Smooth muscle cell (in vitro differentiated cells): ENCODE measurements at regions not wholly inside any gene's neighbourhood (a gene's known extent, or its start where the extent isn't known, plus 50 kb on each side); places are given as distances from the start of the nearest gene placed in this dataset.

Experiments
- DNase-seq: peaks from one replicate; lab custom pipeline; 2025; ENCODE audit not compliant: unreplicated experiment; lab: John Stamatoyannopoulos, UW
- H2AFZ ChIP-seq: fragments of 200-600 bp; sonication (generic); 2 replicates; pipeline ENCODE4 v1.6.0; 2016; ENCODE audit warnings: antibody characterized with exemption, low read depth, mild to moderate bottlenecking
- H3F3A ChIP-seq: fragments of 200-600 bp; sonication (generic); 2 replicates; pipeline ENCODE4 v1.6.0; 2017; ENCODE audit warnings: antibody characterized with exemption, low read depth
- H3K27ac ChIP-seq: fragments of 200-600 bp; sonication (generic); 2 replicates; pipeline ENCODE4 v1.5.1; 2016; ENCODE audit warnings: low read depth, mild to moderate bottlenecking
- H3K27me3 ChIP-seq: fragments of 200-600 bp; sonication (generic); 2 replicates; pipeline ENCODE4 v1.6.1; 2016; ENCODE audit warnings: low read depth, mild to moderate bottlenecking
- H3K36me3 ChIP-seq: fragments of 200-600 bp; sonication (generic); 2 replicates; pipeline ENCODE4 v1.5.1; 2016; ENCODE audit warnings: low read depth
- H3K4me1 ChIP-seq: fragments of 200-600 bp; sonication (generic); 2 replicates; pipeline ENCODE4 v1.5.1; 2016; ENCODE audit warnings: low read depth
- H3K4me2 ChIP-seq: fragments of 200-600 bp; sonication (generic); 2 replicates; pipeline ENCODE4 v1.6.0; 2016; ENCODE audit warnings: mild to moderate bottlenecking
- H3K4me3 ChIP-seq: fragments of 200-600 bp; sonication (generic); 2 replicates; pipeline ENCODE4 v1.5.1; 2016; ENCODE audit warnings: mild to moderate bottlenecking
- H3K79me2 ChIP-seq: fragments of 200-600 bp; sonication (generic); 2 replicates; pipeline ENCODE4 v1.6.0; 2016; ENCODE audit warnings: low read depth, mild to moderate bottlenecking
- H3K9ac ChIP-seq: fragments of 200-600 bp; sonication (generic); 2 replicates; pipeline ENCODE4 v1.6.0; 2016; ENCODE audit warnings: low read depth
- H3K9me3 ChIP-seq: fragments of 200-600 bp; sonication (generic); replicated peaks from 2 replicates; pipeline ENCODE4 v1.5.1; 2016; ENCODE audit warnings: low read depth
- H4K20me1 ChIP-seq: fragments of 200-600 bp; sonication (generic); 2 replicates; pipeline ENCODE4 v1.6.0; 2016; ENCODE audit warnings: low read depth
- CTCF ChIP-seq: fragments of 200-600 bp; sonication (generic); IDR thresholded peaks from 2 replicates; pipeline ENCODE4 v1.5.1; 2017; ENCODE audit warnings: borderline replicate concordance, mild to moderate bottlenecking, antibody characterized with exemption; ENCODE audit not compliant: insufficient read depth, poor library complexity, severe bottlenecking
- WGBS: methylation state at CpG from one replicate; pipeline ENCODE4 v1.1.7; 2016; ENCODE audit warnings: low lambda C conversion rate; 5-methylcytosine and 5-hydroxymethylcytosine counted together

GRCh38 chr2:125296742-125297141 is 1271.7 kb downstream of the CNTNAP5 start:
- no peak for DNase-seq
- Histone ChIP-seq H3K4me2 (no peak overlapping the region), H4K20me1 (no peaks in the 10 kb centered on the region), H2AFZ (no peak overlapping the region), H3K4me3 (no peak overlapping the region), H3K27me3 (no peaks in the 10 kb centered on the region), H3K4me1 (no peaks in the 10 kb centered on the region), H3K9ac (no peak overlapping the region), H3F3A (no peaks in the 10 kb centered on the region), H3K27ac (no peak overlapping the region), H3K79me2 (no peaks in the 10 kb centered on the region), H3K36me3 (no peaks in the 10 kb centered on the region), H3K9me3 (no peaks in the 10 kb centered on the region)
- WGBS = 75% methylated on average over 5 of the region's 5 CpGs
- TF ChIP-seq CTCF = no peak

- Histone ChIP-seq H3K9me3 (no peaks in the 10 kb centered on the region), H3K79me2 (no peaks in the 10 kb centered on the region), H3F3A (no peaks in the 10 kb centered on the region), H3K27ac (no peak overlapping the region), H3K36me3 (no peaks in the 10 kb centered on the region), H3K9ac (no peak overlapping the region), H2AFZ (no peak overlapping the region), H3K4me2 (no peak overlapping the region), H3K4me1 (no peaks in the 10 kb centered on the region), H3K27me3 (no peaks in the 10 kb centered on the region), H4K20me1 (no peaks in the 10 kb centered on the region), H3K4me3 (no peak overlapping the region)
- no peak for DNase-seq
- 84% methylated on average over 6 of the region's 6 CpGs for WGBS
- no peak for TF ChIP-seq CTCF
Observed at GRCh38 chr2:125310657-125311364, 1285.7 kb downstream of the CNTNAP5 start.

GRCh38 chr2:125312342-125312741 is 1287.3 kb downstream of the CNTNAP5 start:
- no peaks in the 10 kb centered on the region for H3K79me2 ChIP-seq
- TF ChIP-seq CTCF = no peak
- no peaks in the 10 kb centered on the region for H4K20me1 ChIP-seq
- no peak for DNase-seq
- H3K9me3 ChIP-seq = no peaks in the 10 kb centered on the region
- no peaks in the 10 kb centered on the region for H3K36me3 ChIP-seq
- H3K4me2 ChIP-seq = no peak overlapping the region
- H2AFZ ChIP-seq = no peak overlapping the region
- 98% methylated on average over 14 of the region's 17 CpGs for WGBS
- H3K27me3 ChIP-seq = no peaks in the 10 kb centered on the region
- H3K27ac ChIP-seq = no peak overlapping the region
- no peaks in the 10 kb centered on the region for H3F3A ChIP-seq
- H3K9ac ChIP-seq = no peak overlapping the region
- H3K4me3 ChIP-seq = no peak overlapping the region
- no peaks in the 10 kb centered on the region for H3K4me1 ChIP-seq

- Histone ChIP-seq H3K27ac (no peak overlapping the region), H3K9me3 (no peaks in the 10 kb centered on the region), H3K27me3 (no peaks in the 10 kb centered on the region), H3K4me1 (no peaks in the 10 kb centered on the region), H3K4me2 (no peak overlapping the region), H4K20me1 (no peaks in the 10 kb centered on the region), H3K36me3 (no peaks in the 10 kb centered on the region), H3K4me3 (no peak overlapping the region), H2AFZ (no peak overlapping the region), H3F3A (no peaks in the 10 kb centered on the region), H3K79me2 (no peaks in the 10 kb centered on the region), H3K9ac (no peak overlapping the region)
- no peak for TF ChIP-seq CTCF
- DNase-seq = no peak
- WGBS = 80% methylated on average over 1 of the region's 1 CpG
Observed at GRCh38 chr2:125313806-125314205, 1288.7 kb downstream of the CNTNAP5 start.
